ENCODE measurements at regions not wholly inside any gene's neighbourhood (a gene's known extent, or its start where the extent isn't known, plus 50 kb on each side); places are given as distances from the start of the nearest gene placed in this dataset.
"Not testable (repeated sequence)": the region's sequence is repeated elsewhere in the genome, so short reads cannot be mapped to it uniquely, and the experiment has no call there.

GRCh38 chr14:106390401-106390800 is 864.0 kb downstream of the TMEM121 start:
- H3K27ac ChIP-seq, result no peak overlapping the region
- no peak overlapping the region for H3K4me3 ChIP-seq
- 92% methylated on average over 6 of the region's 6 CpGs for WGBS
- H3K36me3 ChIP-seq, result no peaks in the 10 kb centered on the region
- H3K4me1 ChIP-seq, result no peaks in the 10 kb centered on the region
- TF ChIP-seq POLR2AphosphoS5 (IDR thresholded peaks at IDR 0.05) (no peak), CTCF (IDR thresholded peaks at IDR 0.05) (no peak), POLR2A (IDR thresholded peaks at IDR 0.05) (no peak), EP300 (IDR thresholded peaks at IDR 0.05) (no peak)
- no peaks in the 10 kb centered on the region for H3K9me3 ChIP-seq
- DNase-seq (ENCODE audit: low spot score in 2 of 2), result no peak
- peaks cover 8% of the 10 kb centered on the region for H3K27me3 ChIP-seq

- Histone ChIP-seq H3K36me3 (no peaks in the 10 kb centered on the region), H3K27ac (no peak overlapping the region), H3K4me3 (no peak overlapping the region), H3K4me1 (no peaks in the 10 kb centered on the region), H3K27me3 (peaks cover 8% of the 10 kb centered on the region), H3K9me3 (no peaks in the 10 kb centered on the region)
- DNase-seq (ENCODE audit: low spot score in 2 of 2), result no peak
- WGBS, result 79% methylated on average over 6 of the region's 6 CpGs
- TF ChIP-seq EP300 (IDR thresholded peaks at IDR 0.05) (no peak), POLR2AphosphoS5 (IDR thresholded peaks at IDR 0.05) (no peak), POLR2A (IDR thresholded peaks at IDR 0.05) (no peak), CTCF (IDR thresholded peaks at IDR 0.05) (no peak)
Observed at GRCh38 chr14:106390947-106391346, 864.6 kb downstream of the TMEM121 start.

- H3K36me3 ChIP-seq, result no peaks in the 10 kb centered on the region
- TF ChIP-seq EP300 (IDR thresholded peaks at IDR 0.05), result no peak
- no peak for TF ChIP-seq CTCF (IDR thresholded peaks at IDR 0.05)
- no peaks in the 10 kb centered on the region for H3K9me3 ChIP-seq
- H3K4me1 ChIP-seq, result no peaks in the 10 kb centered on the region
- 56% methylated on average over 2 of the region's 2 CpGs for WGBS
- DNase-seq (ENCODE audit: low spot score in 2 of 2), result no peak
- H3K27ac ChIP-seq, result no peak overlapping the region
- no peak overlapping the region for H3K4me3 ChIP-seq
- H3K27me3 ChIP-seq, result peaks cover 8% of the 10 kb centered on the region
Observed at GRCh38 chr14:106393742-106394141, 867.4 kb downstream of the TMEM121 start.

GRCh38 chr14:106395456-106396050 is 869.2 kb downstream of the TMEM121 start:
- no peaks in the 10 kb centered on the region for H3K36me3 ChIP-seq
- H3K4me1 ChIP-seq, result no peaks in the 10 kb centered on the region
- DNase-seq (ENCODE audit: low spot score in 2 of 2), result no peak
- H3K4me3 ChIP-seq, result no peak overlapping the region
- peaks cover 3% of the 10 kb centered on the region for H3K27me3 ChIP-seq
- no peak overlapping the region for H3K27ac ChIP-seq
- 56% methylated on average over 5 of the region's 5 CpGs for WGBS
- no peaks in the 10 kb centered on the region for H3K9me3 ChIP-seq
- TF ChIP-seq POLR2AphosphoS5 (IDR thresholded peaks at IDR 0.05) (no peak), CTCF (IDR thresholded peaks at IDR 0.05) (no peak), EP300 (IDR thresholded peaks at IDR 0.05) (no peak), POLR2A (IDR thresholded peaks at IDR 0.05) (no peak)

GRCh38 chr14:106396999-106397398 is 870.6 kb downstream of the TMEM121 start:
- TF ChIP-seq EP300 (IDR thresholded peaks at IDR 0.05) (no peak), CTCF (IDR thresholded peaks at IDR 0.05) (no peak), POLR2AphosphoS5 (IDR thresholded peaks at IDR 0.05) (no peak), POLR2A (IDR thresholded peaks at IDR 0.05) (no peak)
- no peaks in the 10 kb centered on the region for H3K36me3 ChIP-seq
- no peak overlapping the region for H3K27ac ChIP-seq
- DNase-seq (ENCODE audit: low spot score in 2 of 2), result no peak
- no peaks in the 10 kb centered on the region for H3K4me1 ChIP-seq
- WGBS, result 72% methylated on average over 4 of the region's 4 CpGs
- H3K4me3 ChIP-seq, result no peak overlapping the region
- no peaks in the 10 kb centered on the region for H3K9me3 ChIP-seq
- no peaks in the 10 kb centered on the region for H3K27me3 ChIP-seq

GRCh38 chr14:106398931-106399331 is 872.5 kb downstream of the TMEM121 start:
- H3K9me3 ChIP-seq; H3K4me3 ChIP-seq; H3K27ac ChIP-seq; DNase-seq (ENCODE audit: low spot score in 2 of 2); H3K4me1 ChIP-seq; H3K36me3 ChIP-seq; H3K27me3 ChIP-seq: not testable (repeated sequence)
- WGBS, result no CpG with 5 or more reads among the region's 42 CpGs

GRCh38 chr14:106401316-106401715 is 874.9 kb downstream of the TMEM121 start:
- not testable (repeated sequence) for H3K27ac ChIP-seq; H3K4me3 ChIP-seq; DNase-seq (ENCODE audit: low spot score in 2 of 2); H3K36me3 ChIP-seq; H3K4me1 ChIP-seq; H3K27me3 ChIP-seq; H3K9me3 ChIP-seq
- WGBS, result 86% methylated on average over 46 of the region's 46 CpGs

- DNase-seq (ENCODE audit: low spot score in 2 of 2); H3K27ac ChIP-seq; H3K4me1 ChIP-seq; H3K27me3 ChIP-seq; H3K9me3 ChIP-seq; H3K36me3 ChIP-seq; H3K4me3 ChIP-seq: not testable (repeated sequence)
- 62% methylated on average over 9 of the region's 9 CpGs for WGBS
Observed at GRCh38 chr14:106410229-106410628, 883.8 kb downstream of the TMEM121 start.
